H1 (cell line): ENCODE measurements at regions not wholly inside any gene's neighbourhood (a gene's known extent, or its start where the extent isn't known, plus 50 kb on each side); places are given as distances from the start of the nearest gene placed in this dataset.

ENCODE experiments used
- CBX5 ChIP-seq: fragments of 300-800, 300-1000 bp; sonication (generic); IDR thresholded peaks from 2 replicates; pipeline ENCODE4 v1.7.1; 2016; ENCODE audit warnings: antibody characterized with exemption, low read length, low read depth
- CBX8 ChIP-seq: fragments of 300-800, 300-1000 bp; sonication (generic); IDR thresholded peaks from 2 replicates; pipeline ENCODE4 v1.7.1; 2016; ENCODE audit warnings: low read depth, low read length, borderline replicate concordance
- CHD2 ChIP-seq: IDR thresholded peaks from 2 replicates; pipeline ENCODE4 v1.6.1; 2012; ENCODE audit warnings: low read length, improper control_type of control experiment
- CTBP2 ChIP-seq: IDR thresholded peaks from 2 replicates; pipeline ENCODE4 v1.7.0; 2011; ENCODE audit warnings: borderline replicate concordance, mild to moderate bottlenecking, moderate library complexity, mixed read lengths, low read length; ENCODE audit not compliant: insufficient read depth, insufficient read length
- KDM4A ChIP-seq: IDR thresholded peaks from one replicate; pipeline ENCODE4 v1.7.1; 2012; ENCODE audit warnings: low read depth, mild to moderate bottlenecking, moderate library complexity, low read length, inconsistent platforms; ENCODE audit not compliant: severe bottlenecking
- POU5F1 ChIP-seq: IDR thresholded peaks from 2 replicates; pipeline ENCODE4 v1.6.1; 2011; ENCODE audit warnings: low read depth, mild to moderate bottlenecking, low read length, moderate library complexity
- RAD21 ChIP-seq, 2 experiments: IDR thresholded peaks in 1 of 2; conservative IDR thresholded peaks in 1 of 2; 2 replicates each; pipeline ENCODE4 v1.6.1; 2011; ENCODE audit warnings: low read depth in 2 of 2, low read length in 2 of 2, improper control_type of control experiment in 1 of 2, inconsistent platforms in 1 of 2, mild to moderate bottlenecking in 1 of 2, moderate library complexity in 1 of 2
- SIX5 ChIP-seq: IDR thresholded peaks from 2 replicates; pipeline ENCODE4 v1.6.1; 2011; ENCODE audit warnings: mild to moderate bottlenecking, low read depth, low read length
- SP1 ChIP-seq: IDR thresholded peaks from 2 replicates; pipeline ENCODE4 v1.6.1; 2011; ENCODE audit warnings: low read depth, low read length
- TF ChIP-seq, protein P1 (sequence below): fragments of 300-600 bp; sonication (generic); IDR thresholded peaks from 2 replicates; pipeline ENCODE4 v1.7.1; 2012; ENCODE audit warnings: low read length, moderate library complexity, mild to moderate bottlenecking, inconsistent platforms; ENCODE audit not compliant: insufficient replicate concordance
- TF ChIP-seq, protein P2 (sequence below): IDR thresholded peaks from 2 replicates; pipeline ENCODE4 v1.6.1; 2011; ENCODE audit warnings: low read depth, mild to moderate bottlenecking, low read length; ENCODE audit not compliant: insufficient read depth

DNA sequence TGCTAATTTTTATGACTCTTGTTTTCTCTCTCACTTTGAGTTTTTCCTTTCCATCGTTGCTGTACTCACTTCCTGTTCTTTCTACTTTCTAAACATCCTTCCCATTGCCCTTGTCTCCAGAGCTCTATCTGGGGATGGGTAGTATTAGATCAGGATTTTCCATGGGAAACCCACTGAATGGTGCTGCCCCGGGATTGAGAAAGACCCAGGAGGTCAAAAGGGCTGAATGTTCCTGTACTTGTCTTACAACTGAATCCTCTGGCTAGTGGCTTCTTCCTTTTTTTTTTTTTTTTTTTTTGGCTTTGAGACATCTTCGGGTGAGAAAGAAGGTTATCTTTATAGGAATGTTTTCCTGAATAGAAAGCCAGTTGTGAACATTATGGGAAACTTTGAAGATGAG, 364.8 kb upstream of the SLC14A2 start (continued):
- TF ChIP-seq, protein P1, sequence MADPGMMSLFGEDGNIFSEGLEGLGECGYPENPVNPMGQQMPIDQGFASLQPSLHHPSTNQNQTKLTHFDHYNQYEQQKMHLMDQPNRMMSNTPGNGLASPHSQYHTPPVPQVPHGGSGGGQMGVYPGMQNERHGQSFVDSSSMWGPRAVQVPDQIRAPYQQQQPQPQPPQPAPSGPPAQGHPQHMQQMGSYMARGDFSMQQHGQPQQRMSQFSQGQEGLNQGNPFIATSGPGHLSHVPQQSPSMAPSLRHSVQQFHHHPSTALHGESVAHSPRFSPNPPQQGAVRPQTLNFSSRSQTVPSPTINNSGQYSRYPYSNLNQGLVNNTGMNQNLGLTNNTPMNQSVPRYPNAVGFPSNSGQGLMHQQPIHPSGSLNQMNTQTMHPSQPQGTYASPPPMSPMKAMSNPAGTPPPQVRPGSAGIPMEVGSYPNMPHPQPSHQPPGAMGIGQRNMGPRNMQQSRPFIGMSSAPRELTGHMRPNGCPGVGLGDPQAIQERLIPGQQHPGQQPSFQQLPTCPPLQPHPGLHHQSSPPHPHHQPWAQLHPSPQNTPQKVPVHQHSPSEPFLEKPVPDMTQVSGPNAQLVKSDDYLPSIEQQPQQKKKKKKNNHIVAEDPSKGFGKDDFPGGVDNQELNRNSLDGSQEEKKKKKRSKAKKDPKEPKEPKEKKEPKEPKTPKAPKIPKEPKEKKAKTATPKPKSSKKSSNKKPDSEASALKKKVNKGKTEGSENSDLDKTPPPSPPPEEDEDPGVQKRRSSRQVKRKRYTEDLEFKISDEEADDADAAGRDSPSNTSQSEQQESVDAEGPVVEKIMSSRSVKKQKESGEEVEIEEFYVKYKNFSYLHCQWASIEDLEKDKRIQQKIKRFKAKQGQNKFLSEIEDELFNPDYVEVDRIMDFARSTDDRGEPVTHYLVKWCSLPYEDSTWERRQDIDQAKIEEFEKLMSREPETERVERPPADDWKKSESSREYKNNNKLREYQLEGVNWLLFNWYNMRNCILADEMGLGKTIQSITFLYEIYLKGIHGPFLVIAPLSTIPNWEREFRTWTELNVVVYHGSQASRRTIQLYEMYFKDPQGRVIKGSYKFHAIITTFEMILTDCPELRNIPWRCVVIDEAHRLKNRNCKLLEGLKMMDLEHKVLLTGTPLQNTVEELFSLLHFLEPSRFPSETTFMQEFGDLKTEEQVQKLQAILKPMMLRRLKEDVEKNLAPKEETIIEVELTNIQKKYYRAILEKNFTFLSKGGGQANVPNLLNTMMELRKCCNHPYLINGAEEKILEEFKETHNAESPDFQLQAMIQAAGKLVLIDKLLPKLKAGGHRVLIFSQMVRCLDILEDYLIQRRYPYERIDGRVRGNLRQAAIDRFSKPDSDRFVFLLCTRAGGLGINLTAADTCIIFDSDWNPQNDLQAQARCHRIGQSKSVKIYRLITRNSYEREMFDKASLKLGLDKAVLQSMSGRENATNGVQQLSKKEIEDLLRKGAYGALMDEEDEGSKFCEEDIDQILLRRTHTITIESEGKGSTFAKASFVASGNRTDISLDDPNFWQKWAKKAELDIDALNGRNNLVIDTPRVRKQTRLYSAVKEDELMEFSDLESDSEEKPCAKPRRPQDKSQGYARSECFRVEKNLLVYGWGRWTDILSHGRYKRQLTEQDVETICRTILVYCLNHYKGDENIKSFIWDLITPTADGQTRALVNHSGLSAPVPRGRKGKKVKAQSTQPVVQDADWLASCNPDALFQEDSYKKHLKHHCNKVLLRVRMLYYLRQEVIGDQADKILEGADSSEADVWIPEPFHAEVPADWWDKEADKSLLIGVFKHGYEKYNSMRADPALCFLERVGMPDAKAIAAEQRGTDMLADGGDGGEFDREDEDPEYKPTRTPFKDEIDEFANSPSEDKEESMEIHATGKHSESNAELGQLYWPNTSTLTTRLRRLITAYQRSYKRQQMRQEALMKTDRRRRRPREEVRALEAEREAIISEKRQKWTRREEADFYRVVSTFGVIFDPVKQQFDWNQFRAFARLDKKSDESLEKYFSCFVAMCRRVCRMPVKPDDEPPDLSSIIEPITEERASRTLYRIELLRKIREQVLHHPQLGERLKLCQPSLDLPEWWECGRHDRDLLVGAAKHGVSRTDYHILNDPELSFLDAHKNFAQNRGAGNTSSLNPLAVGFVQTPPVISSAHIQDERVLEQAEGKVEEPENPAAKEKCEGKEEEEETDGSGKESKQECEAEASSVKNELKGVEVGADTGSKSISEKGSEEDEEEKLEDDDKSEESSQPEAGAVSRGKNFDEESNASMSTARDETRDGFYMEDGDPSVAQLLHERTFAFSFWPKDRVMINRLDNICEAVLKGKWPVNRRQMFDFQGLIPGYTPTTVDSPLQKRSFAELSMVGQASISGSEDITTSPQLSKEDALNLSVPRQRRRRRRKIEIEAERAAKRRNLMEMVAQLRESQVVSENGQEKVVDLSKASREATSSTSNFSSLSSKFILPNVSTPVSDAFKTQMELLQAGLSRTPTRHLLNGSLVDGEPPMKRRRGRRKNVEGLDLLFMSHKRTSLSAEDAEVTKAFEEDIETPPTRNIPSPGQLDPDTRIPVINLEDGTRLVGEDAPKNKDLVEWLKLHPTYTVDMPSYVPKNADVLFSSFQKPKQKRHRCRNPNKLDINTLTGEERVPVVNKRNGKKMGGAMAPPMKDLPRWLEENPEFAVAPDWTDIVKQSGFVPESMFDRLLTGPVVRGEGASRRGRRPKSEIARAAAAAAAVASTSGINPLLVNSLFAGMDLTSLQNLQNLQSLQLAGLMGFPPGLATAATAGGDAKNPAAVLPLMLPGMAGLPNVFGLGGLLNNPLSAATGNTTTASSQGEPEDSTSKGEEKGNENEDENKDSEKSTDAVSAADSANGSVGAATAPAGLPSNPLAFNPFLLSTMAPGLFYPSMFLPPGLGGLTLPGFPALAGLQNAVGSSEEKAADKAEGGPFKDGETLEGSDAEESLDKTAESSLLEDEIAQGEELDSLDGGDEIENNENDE, result no peak
- no peak for TF ChIP-seq CBX5
- no peak for TF ChIP-seq CHD2
- TF ChIP-seq, protein P2, sequence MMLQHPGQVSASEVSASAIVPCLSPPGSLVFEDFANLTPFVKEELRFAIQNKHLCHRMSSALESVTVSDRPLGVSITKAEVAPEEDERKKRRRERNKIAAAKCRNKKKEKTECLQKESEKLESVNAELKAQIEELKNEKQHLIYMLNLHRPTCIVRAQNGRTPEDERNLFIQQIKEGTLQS, result no peak
- no peak for TF ChIP-seq SP1
- TF ChIP-seq CBX8, result no peak
- no peak for TF ChIP-seq RAD21 (IDR thresholded peaks at IDR 0.05 in 1 of 2, conservative IDR thresholded peaks at IDR 0.05 in 1 of 2; ENCODE audit: low read depth in 2 of 2, low read length in 2 of 2)
- no peak for TF ChIP-seq POU5F1
- no peak for TF ChIP-seq KDM4A
- TF ChIP-seq SIX5, result no peak
- no peak for TF ChIP-seq CTBP2
- TF ChIP-seq, all 59 proteins: peak for 0
